HCT116 (cell line): ENCODE measurements at regions not wholly inside any gene's neighbourhood (a gene's known extent, or its start where the extent isn't known, plus 50 kb on each side); places are given as distances from the start of the nearest gene placed in this dataset.

Experiments used
- ATAC-seq: fragments of 200-7000 bp; cut with Tn5 transposase; 2 replicates; pipeline ENCODE4 v1.9.1; 2020; ENCODE audit warnings: mild to moderate bottlenecking, moderate library complexity
- BruUV-seq: library from RNA; stranded (reverse); fragments of 400-500 nt; replicated peaks from 2 replicates; lab custom pipeline; 2021; lab: Mats Ljungman, UMichigan
- CTCF ChIA-PET: fragments of 300-600 bp; sonication (Branson Sonifier 250); formaldehyde crosslinking; loops from one replicate; lab custom pipeline; 2021; ENCODE audit warnings: antibody characterized with exemption; lab: Charles Lee
- POLR2A ChIA-PET: fragments of 300-600, 350-600 bp; sonication (Branson Sonifier 250); formaldehyde crosslinking; loops from one replicate; lab custom pipeline; 2021; ENCODE audit warnings: antibody characterized with exemption; lab: Charles Lee
- RAD21 ChIA-PET, 2 experiments: fragments of 300-600 bp; sonication (Branson Sonifier 250); formaldehyde crosslinking; loops; one replicate each; lab custom pipeline; 2023; ENCODE audit warnings: low total read pairs in 2 of 2; ENCODE audit not compliant: uncharacterized antibody in 2 of 2, unreplicated experiment in 2 of 2, low non-redundant PET in 1 of 2; lab: Charles Lee
- DNase-seq: peaks from one replicate; pipeline ENCODE4 v3.0.0-alpha.2; 2010; ENCODE audit warnings: low read depth, low spot score
- H2AFZ ChIP-seq: fragments of 200-600 bp; shearing (Covaris generic), sonication (generic); 2 replicates; pipeline ENCODE4 v1.6.1; 2017; ENCODE audit warnings: low read depth, mixed run types, mixed read lengths, antibody characterized with exemption, low read length; ENCODE audit not compliant: poor library complexity, severe bottlenecking
- H3K27ac ChIP-seq: 2 replicates; pipeline ENCODE4 v1.5.1; 2012; ENCODE audit warnings: low read depth, low read length
- H3K27me3 ChIP-seq: fragments of 200-600 bp; sonication (generic); 2 replicates; pipeline ENCODE4 v1.6.1; 2016; ENCODE audit warnings: mixed run types, low read length, mixed read lengths; ENCODE audit not compliant: insufficient read depth
- H3K36me3 ChIP-seq, 2 experiments: fragments of 200-500 bp in 1 of 2; fragments of 200-600 bp in 1 of 2; sonication (Bioruptor generic) in 1 of 2; sonication (generic) in 1 of 2; 2 replicates each; pipeline versions ENCODE4 v1.5.1 to v1.6.1; 2014 to 2016; ENCODE audit warnings: low read length in 2 of 2, inconsistent platforms in 1 of 2, mixed read lengths in 1 of 2, mixed run types in 1 of 2; ENCODE audit not compliant: insufficient read depth in 2 of 2, control insufficient read depth in 1 of 2
- H3K4me1 ChIP-seq, 2 experiments: fragments of 200-600 bp in 1 of 2; sonication (generic) in 1 of 2; 2 replicates each; pipeline versions ENCODE4 v1.5.1 to v1.6.1; 2012 to 2017; ENCODE audit warnings: low read length in 2 of 2, inconsistent platforms in 1 of 2, mild to moderate bottlenecking in 1 of 2, mixed read lengths in 1 of 2, mixed run types in 1 of 2, moderate library complexity in 1 of 2; ENCODE audit not compliant: insufficient read depth in 2 of 2, control insufficient read depth in 1 of 2
- H3K4me2 ChIP-seq: fragments of 200-600 bp; sonication (generic); 2 replicates; pipeline ENCODE4 v1.6.1; 2017; ENCODE audit warnings: mixed run types, low read length, mixed read lengths
- H3K4me3 ChIP-seq, 2 experiments: fragments of 200-600 bp in 1 of 2; sonication (generic) in 1 of 2; replicated peaks in 1 of 2; 2 replicates each; pipeline ENCODE4 v1.5.1; 2011 to 2016; ENCODE audit warnings: low read length in 2 of 2, control low read depth in 1 of 2, low read depth in 1 of 2, mild to moderate bottlenecking in 1 of 2, mixed read lengths in 1 of 2, mixed run types in 1 of 2
- H3K79me2 ChIP-seq: fragments of 200-600 bp; sonication (generic); 2 replicates; pipeline ENCODE4 v1.6.1; 2017; ENCODE audit warnings: mild to moderate bottlenecking, mixed run types, low read length, moderate library complexity, mixed read lengths; ENCODE audit not compliant: insufficient read depth
- H3K9ac ChIP-seq: fragments of 200-600 bp; sonication (generic); 2 replicates; pipeline ENCODE4 v1.6.1; 2016; ENCODE audit warnings: low read length, mixed read lengths
- H3K9me2 ChIP-seq: fragments of 200-600 bp; sonication (generic), shearing (Covaris generic); 2 replicates; pipeline ENCODE4 v1.6.1; 2017; ENCODE audit warnings: mixed run types, mild to moderate bottlenecking, moderate library complexity; ENCODE audit not compliant: insufficient read depth
- H3K9me3 ChIP-seq, 2 experiments: fragments of 200-500 bp in 1 of 2; fragments of 200-600 bp in 1 of 2; sonication (Bioruptor generic) in 1 of 2; sonication (generic) in 1 of 2; 2 replicates each; pipeline ENCODE4 v1.6.1; 2014 to 2017; ENCODE audit warnings: low read length in 2 of 2, mixed read lengths in 2 of 2, inconsistent platforms in 1 of 2, low read depth in 1 of 2, mild to moderate bottlenecking in 1 of 2, mixed run types in 1 of 2, moderate library complexity in 1 of 2; ENCODE audit not compliant: control insufficient read depth in 1 of 2, insufficient read depth in 1 of 2
- H4K20me1 ChIP-seq: fragments of 200-600 bp; sonication (generic), shearing (Covaris generic); 2 replicates; pipeline ENCODE4 v1.6.1; 2017; ENCODE audit warnings: mixed run types, mild to moderate bottlenecking, moderate library complexity; ENCODE audit not compliant: insufficient read depth
- CEBPB ChIP-seq: IDR thresholded peaks from 2 replicates; pipeline ENCODE4 v1.6.1; 2012; ENCODE audit warnings: low read depth
- FOSL1 ChIP-seq: IDR thresholded peaks from 2 replicates; pipeline ENCODE4 v1.6.1; 2012; ENCODE audit warnings: low read depth
- POLR2A ChIP-seq: IDR thresholded peaks from 2 replicates; pipeline ENCODE4 v1.7.0; 2011; ENCODE audit warnings: borderline replicate concordance; ENCODE audit not compliant: insufficient read depth, insufficient read length; ENCODE audit errors: extremely low read depth
- TCF7L2 ChIP-seq: IDR thresholded peaks from 2 replicates; pipeline ENCODE4 v1.7.0; 2011; ENCODE audit warnings: borderline replicate concordance, inconsistent platforms; ENCODE audit not compliant: insufficient read depth, insufficient read length; ENCODE audit errors: extremely low read depth
- intact Hi-C: fragments of 100-400 bp; cut with micrococcal nuclease; formaldehyde crosslinking; loops from 2 replicates; pipeline ENCODE4 v1.10.0; 2022
- TF ChIP-seq, protein P1 (sequence below): IDR thresholded peaks from 2 replicates; pipeline ENCODE4 v1.6.1; 2012; ENCODE audit warnings: low read depth
- TF ChIP-seq, protein P2 (sequence below): IDR thresholded peaks from 2 replicates; pipeline ENCODE4 v1.6.1; 2011; ENCODE audit warnings: mild to moderate bottlenecking, low read length, moderate library complexity; ENCODE audit not compliant: insufficient replicate concordance; ENCODE audit errors: extremely low read depth
- TF ChIP-seq, protein P3 (sequence below), 3 experiments: fragments of 200-600 bp in 1 of 3; sonication (generic) in 1 of 3; IDR thresholded peaks in 2 of 3; conservative IDR thresholded peaks in 1 of 3; 2 replicates each; pipeline ENCODE4 v1.5.1; 2012 to 2017; ENCODE audit warnings: low read depth in 2 of 3, low read length in 2 of 3, antibody characterized with exemption in 1 of 3, borderline replicate concordance in 1 of 3, control low read depth in 1 of 3, mild to moderate bottlenecking in 1 of 3, mixed read lengths in 1 of 3, mixed run types in 1 of 3, moderate library complexity in 1 of 3; ENCODE audit not compliant: insufficient read depth in 1 of 3

DNA sequence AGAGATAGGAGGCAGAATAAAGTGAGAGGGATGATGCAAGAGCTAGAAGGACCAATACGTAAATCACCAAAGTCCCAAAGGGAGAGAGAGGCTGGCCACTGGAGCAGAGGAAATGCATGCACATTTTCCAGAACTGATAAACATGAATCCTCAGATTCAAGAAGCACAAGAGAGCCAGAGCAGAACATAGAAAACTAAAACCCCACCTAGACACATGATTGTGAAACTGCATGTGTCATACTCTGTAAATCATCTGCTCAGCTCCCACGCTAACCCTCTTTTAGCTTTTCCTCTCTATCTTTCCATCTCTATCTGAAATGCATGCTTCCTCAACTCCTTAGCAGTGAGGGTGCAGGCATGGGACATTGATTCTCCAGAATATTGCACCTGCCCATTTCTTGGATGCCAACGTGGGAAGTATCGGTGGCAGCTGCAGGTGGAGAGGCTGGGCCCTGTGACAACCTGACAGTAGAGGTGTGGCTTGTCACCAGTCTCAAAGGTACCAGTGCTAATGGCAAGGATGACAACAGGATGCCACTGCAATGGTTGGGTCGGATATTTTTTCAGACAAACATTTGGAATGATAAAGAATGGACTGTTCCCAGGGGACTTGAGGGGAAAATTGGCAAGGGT lies 89.3 kb upstream of the OTOS start:
- no peak overlapping the region for H2AFZ ChIP-seq
- ChIA-PET RAD21 (no interaction called here), POLR2A (no interaction called here)
- H3K27me3 ChIP-seq, result no peaks in the 10 kb centered on the region
- peaks cover 4 to 20% of the 10 kb centered on the region in 2 experiments; a peak in 3 of 4 replicates for H3K4me1 ChIP-seq
- intact Hi-C loops, result loop anchor here (5.0 to 10.0 kb wide), 2 partner anchors 143 to 335 kb away; partner anchors contain the start of genes DUSP28 and RNPEPL1
- DNase-seq, result no peak
- BruUV-seq, result no TSS peak
- TF ChIP-seq FOSL1, result no peak
- TF ChIP-seq CEBPB, result no peak
- TF ChIP-seq, protein P1, sequence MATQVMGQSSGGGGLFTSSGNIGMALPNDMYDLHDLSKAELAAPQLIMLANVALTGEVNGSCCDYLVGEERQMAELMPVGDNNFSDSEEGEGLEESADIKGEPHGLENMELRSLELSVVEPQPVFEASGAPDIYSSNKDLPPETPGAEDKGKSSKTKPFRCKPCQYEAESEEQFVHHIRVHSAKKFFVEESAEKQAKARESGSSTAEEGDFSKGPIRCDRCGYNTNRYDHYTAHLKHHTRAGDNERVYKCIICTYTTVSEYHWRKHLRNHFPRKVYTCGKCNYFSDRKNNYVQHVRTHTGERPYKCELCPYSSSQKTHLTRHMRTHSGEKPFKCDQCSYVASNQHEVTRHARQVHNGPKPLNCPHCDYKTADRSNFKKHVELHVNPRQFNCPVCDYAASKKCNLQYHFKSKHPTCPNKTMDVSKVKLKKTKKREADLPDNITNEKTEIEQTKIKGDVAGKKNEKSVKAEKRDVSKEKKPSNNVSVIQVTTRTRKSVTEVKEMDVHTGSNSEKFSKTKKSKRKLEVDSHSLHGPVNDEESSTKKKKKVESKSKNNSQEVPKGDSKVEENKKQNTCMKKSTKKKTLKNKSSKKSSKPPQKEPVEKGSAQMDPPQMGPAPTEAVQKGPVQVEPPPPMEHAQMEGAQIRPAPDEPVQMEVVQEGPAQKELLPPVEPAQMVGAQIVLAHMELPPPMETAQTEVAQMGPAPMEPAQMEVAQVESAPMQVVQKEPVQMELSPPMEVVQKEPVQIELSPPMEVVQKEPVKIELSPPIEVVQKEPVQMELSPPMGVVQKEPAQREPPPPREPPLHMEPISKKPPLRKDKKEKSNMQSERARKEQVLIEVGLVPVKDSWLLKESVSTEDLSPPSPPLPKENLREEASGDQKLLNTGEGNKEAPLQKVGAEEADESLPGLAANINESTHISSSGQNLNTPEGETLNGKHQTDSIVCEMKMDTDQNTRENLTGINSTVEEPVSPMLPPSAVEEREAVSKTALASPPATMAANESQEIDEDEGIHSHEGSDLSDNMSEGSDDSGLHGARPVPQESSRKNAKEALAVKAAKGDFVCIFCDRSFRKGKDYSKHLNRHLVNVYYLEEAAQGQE, result no peak
- no peak for TF ChIP-seq POLR2A
- TF ChIP-seq, protein P2, sequence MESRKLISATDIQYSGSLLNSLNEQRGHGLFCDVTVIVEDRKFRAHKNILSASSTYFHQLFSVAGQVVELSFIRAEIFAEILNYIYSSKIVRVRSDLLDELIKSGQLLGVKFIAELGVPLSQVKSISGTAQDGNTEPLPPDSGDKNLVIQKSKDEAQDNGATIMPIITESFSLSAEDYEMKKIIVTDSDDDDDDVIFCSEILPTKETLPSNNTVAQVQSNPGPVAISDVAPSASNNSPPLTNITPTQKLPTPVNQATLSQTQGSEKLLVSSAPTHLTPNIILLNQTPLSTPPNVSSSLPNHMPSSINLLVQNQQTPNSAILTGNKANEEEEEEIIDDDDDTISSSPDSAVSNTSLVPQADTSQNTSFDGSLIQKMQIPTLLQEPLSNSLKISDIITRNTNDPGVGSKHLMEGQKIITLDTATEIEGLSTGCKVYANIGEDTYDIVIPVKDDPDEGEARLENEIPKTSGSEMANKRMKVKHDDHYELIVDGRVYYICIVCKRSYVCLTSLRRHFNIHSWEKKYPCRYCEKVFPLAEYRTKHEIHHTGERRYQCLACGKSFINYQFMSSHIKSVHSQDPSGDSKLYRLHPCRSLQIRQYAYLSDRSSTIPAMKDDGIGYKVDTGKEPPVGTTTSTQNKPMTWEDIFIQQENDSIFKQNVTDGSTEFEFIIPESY, result no peak
- no peak for TF ChIP-seq TCF7L2
- TF ChIP-seq, protein P3, sequence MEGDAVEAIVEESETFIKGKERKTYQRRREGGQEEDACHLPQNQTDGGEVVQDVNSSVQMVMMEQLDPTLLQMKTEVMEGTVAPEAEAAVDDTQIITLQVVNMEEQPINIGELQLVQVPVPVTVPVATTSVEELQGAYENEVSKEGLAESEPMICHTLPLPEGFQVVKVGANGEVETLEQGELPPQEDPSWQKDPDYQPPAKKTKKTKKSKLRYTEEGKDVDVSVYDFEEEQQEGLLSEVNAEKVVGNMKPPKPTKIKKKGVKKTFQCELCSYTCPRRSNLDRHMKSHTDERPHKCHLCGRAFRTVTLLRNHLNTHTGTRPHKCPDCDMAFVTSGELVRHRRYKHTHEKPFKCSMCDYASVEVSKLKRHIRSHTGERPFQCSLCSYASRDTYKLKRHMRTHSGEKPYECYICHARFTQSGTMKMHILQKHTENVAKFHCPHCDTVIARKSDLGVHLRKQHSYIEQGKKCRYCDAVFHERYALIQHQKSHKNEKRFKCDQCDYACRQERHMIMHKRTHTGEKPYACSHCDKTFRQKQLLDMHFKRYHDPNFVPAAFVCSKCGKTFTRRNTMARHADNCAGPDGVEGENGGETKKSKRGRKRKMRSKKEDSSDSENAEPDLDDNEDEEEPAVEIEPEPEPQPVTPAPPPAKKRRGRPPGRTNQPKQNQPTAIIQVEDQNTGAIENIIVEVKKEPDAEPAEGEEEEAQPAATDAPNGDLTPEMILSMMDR (IDR thresholded peaks at IDR 0.05 in 2 of 3, conservative IDR thresholded peaks at IDR 0.05 in 1 of 3; ENCODE audit: borderline replicate concordance in 1 of 3, insufficient read depth in 1 of 3, low read depth in 2 of 3, low read length in 2 of 3), result no peak
- TF ChIP-seq, all 23 proteins: peak for 0
- no peaks in the 10 kb centered on the region for H3K9me2 ChIP-seq
- CTCF ChIA-PET, result no interaction called here
- H3K9ac ChIP-seq, result no peak overlapping the region
- H3K4me2 ChIP-seq, result no peak overlapping the region
- no peak overlapping the region for H3K27ac ChIP-seq
- no peaks in the 10 kb centered on the region for H3K36me3 ChIP-seq
- H3K4me3 ChIP-seq, result no peak overlapping the region
- ATAC-seq, result no peak
- H3K79me2 ChIP-seq, result no peaks in the 10 kb centered on the region
- H3K9me3 ChIP-seq, result no peaks in the 10 kb centered on the region
- no peaks in the 10 kb centered on the region for H4K20me1 ChIP-seq
